GM19023 (cell line): ENCODE measurements at regions not wholly inside any gene's neighbourhood (a gene's known extent, or its start where the extent isn't known, plus 50 kb on each side); places are given as distances from the start of the nearest gene placed in this dataset.

Experiments used
- ATAC-seq: cut with Tn5 transposase; IDR thresholded peaks from one replicate; pipeline ENCODE4 v1.9.1; 2021; ENCODE audit warnings: mild to moderate bottlenecking, moderate library complexity; ENCODE audit not compliant: unreplicated experiment

- ATAC-seq, result no peak
These were observed 893.0 kb upstream of the SOX9 start for GRCh38 chr17:71227841-71228240.

- no peak for ATAC-seq
These were observed 891.8 kb upstream of the SOX9 start for GRCh38 chr17:71229070-71229469.

- no peak for ATAC-seq
These were observed 887.8 kb upstream of the SOX9 start for GRCh38 chr17:71232801-71233559.

- no peak for ATAC-seq
These were observed 886.5 kb upstream of the SOX9 start for GRCh38 chr17:71234349-71234748.

- no peak for ATAC-seq
These were observed 882.8 kb upstream of the SOX9 start for GRCh38 chr17:71237903-71238538.

- ATAC-seq, result no peak
These were observed 873.3 kb upstream of the SOX9 start for GRCh38 chr17:71247441-71248015.

- ATAC-seq, result no peak
These were observed 869.5 kb upstream of the SOX9 start for GRCh38 chr17:71251276-71251675.

GRCh38 chr17:71251951-71252350, 868.9 kb upstream of the SOX9 start:
- no peak for ATAC-seq

GRCh38 chr17:71252436-71252835, 868.4 kb upstream of the SOX9 start:
- no peak for ATAC-seq

- no peak for ATAC-seq
These were observed 863.7 kb upstream of the SOX9 start for GRCh38 chr17:71257096-71257495.

GRCh38 chr17:71260366-71260940, 860.4 kb upstream of the SOX9 start:
- no peak for ATAC-seq

- ATAC-seq, result no peak
These were observed 858.2 kb upstream of the SOX9 start for GRCh38 chr17:71262586-71262985.

GRCh38 chr17:71267668-71268067, 853.2 kb upstream of the SOX9 start:
- ATAC-seq, result no peak

- ATAC-seq, result no peak
These were observed 851.6 kb upstream of the SOX9 start for GRCh38 chr17:71269201-71269600.

GRCh38 chr17:71273441-71273840, 847.4 kb upstream of the SOX9 start:
- ATAC-seq, result no peak

GRCh38 chr17:71276079-71276478, 844.7 kb upstream of the SOX9 start:
- no peak for ATAC-seq

GRCh38 chr17:71283486-71283885, 837.3 kb upstream of the SOX9 start:
- no peak for ATAC-seq

GRCh38 chr17:71284032-71284755, 836.6 kb upstream of the SOX9 start:
- ATAC-seq, result no peak

GRCh38 chr17:71286625-71287024, 834.2 kb upstream of the SOX9 start:
- ATAC-seq, result no peak

GRCh38 chr17:71287071-71287823, 833.6 kb upstream of the SOX9 start:
- ATAC-seq, result no peak

- no peak for ATAC-seq
These were observed 828.8 kb upstream of the SOX9 start for GRCh38 chr17:71292006-71292405.
